DND-41 (cell line): ENCODE measurements at regions not wholly inside any gene's neighbourhood (a gene's known extent, or its start where the extent isn't known, plus 50 kb on each side); places are given as distances from the start of the nearest gene placed in this dataset.

Experiments
- CTCF ChIP-seq: IDR thresholded peaks from 2 replicates; pipeline ENCODE4 v1.5.1; 2012; ENCODE audit warnings: borderline replicate concordance, low read length, moderate library complexity, mild to moderate bottlenecking; ENCODE audit not compliant: poor library complexity, severe bottlenecking; ENCODE audit errors: extremely low read depth
- EZH2 ChIP-seq: IDR thresholded peaks from 3 replicates; pipeline ENCODE4 v1.6.1; 2012; ENCODE audit warnings: borderline replicate concordance, low read depth, mild to moderate bottlenecking, moderate library complexity, low read length, inconsistent platforms; ENCODE audit not compliant: severe bottlenecking

DNA sequence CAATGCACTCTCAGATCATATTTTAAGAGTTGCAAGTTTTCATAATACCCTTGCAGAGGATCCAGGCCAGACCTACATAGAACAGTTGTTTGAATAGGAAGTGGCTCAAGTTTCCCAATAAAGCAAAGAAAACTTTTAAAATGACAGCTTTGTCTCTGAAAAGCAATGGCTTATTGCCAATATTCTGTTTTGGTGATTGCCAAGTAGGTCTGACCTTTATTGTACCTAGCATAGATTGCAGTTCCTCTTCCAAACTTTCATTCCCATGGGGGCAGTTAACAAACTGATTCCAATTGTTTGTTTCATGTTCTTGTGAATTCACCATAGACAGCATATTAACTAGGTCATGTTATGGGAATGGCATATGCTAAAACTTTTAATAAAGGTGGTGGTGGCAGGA, 664.6 kb upstream of the CA10 start:
- TF ChIP-seq CTCF (no peak), EZH2 (no peak)
